HG02623 (cell line): ENCODE measurements at regions not wholly inside any gene's neighbourhood (a gene's known extent, or its start where the extent isn't known, plus 50 kb on each side); places are given as distances from the start of the nearest gene placed in this dataset.
"Not testable (repeated sequence)": the region's sequence is repeated elsewhere in the genome, so short reads cannot be mapped to it uniquely, and the experiment has no call there.

Experiments used
- ATAC-seq: cut with Tn5 transposase; IDR thresholded peaks from one replicate; pipeline ENCODE4 v1.9.1; 2021; ENCODE audit warnings: moderate library complexity; ENCODE audit not compliant: unreplicated experiment

DNA sequence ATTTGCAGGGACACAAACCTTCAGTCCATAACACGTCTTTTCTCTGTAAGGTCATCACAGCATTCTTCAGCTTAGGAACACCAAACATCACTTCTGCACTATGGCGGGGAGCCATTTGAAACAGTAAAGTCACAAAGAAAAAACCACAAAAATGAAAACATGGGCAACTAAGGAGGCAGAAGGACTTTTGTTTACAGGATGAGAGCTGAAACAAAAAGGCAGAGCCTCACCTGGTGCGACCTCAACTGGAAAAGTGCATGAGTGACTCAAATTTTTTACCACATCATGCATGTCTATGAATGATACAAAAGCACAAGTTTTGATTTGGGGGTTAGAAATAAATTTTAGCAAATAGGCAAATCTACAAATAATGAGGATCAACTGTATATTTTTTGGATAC lies 68.2 kb upstream of the TNFAIP3 start:
- ATAC-seq, result no peak

DNA sequence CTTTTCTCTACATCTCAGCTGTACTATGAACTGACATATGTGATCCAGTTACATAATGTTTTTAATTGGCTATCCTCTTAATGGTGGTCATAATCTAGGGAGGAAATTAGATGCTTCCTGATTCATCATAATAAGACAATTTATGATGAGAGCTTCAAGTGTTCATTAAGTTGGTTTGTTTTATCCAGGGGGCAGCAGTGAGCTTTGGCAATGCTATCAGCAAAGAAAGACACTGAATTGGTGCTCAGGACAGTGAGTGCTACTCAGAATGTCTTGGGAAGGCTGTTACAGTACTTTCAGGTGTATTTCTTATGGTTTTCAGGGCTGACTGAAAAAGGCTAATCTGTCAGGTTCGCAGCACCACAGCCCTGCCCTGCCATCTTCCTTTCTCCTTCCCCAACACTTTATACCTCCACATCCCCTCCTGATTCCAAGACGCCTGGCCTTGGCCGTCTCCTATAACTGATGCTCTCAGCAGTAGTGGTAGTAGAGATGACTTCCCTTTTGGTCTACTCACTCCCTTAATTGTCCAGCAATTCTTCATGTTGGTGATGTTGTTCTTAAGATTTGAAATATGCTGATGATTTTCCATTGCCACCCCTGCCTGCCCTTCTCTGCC lies 67.0 kb upstream of the TNFAIP3 start:
- peak; percentile 56 for ATAC-seq

DNA sequence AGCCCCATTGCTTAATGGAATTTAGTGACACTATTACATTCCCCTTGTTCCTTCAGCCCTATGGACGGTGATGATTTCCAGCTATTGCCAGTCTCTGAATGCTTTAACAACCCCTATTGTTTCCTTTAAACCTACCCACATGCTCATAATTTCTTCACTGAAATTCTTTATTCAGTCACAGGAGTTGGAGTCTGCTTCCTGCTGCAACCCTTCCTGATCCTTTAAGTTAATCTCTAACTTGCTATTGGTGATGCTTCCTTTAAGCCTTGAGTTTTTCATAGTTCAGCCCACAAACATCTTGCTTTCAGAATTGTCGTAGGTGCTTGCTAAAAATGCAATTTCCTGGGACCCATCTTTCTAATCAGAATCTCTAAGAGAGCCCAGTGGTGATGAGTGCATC lies 66.3 kb upstream of the TNFAIP3 start:
- no peak for ATAC-seq

DNA sequence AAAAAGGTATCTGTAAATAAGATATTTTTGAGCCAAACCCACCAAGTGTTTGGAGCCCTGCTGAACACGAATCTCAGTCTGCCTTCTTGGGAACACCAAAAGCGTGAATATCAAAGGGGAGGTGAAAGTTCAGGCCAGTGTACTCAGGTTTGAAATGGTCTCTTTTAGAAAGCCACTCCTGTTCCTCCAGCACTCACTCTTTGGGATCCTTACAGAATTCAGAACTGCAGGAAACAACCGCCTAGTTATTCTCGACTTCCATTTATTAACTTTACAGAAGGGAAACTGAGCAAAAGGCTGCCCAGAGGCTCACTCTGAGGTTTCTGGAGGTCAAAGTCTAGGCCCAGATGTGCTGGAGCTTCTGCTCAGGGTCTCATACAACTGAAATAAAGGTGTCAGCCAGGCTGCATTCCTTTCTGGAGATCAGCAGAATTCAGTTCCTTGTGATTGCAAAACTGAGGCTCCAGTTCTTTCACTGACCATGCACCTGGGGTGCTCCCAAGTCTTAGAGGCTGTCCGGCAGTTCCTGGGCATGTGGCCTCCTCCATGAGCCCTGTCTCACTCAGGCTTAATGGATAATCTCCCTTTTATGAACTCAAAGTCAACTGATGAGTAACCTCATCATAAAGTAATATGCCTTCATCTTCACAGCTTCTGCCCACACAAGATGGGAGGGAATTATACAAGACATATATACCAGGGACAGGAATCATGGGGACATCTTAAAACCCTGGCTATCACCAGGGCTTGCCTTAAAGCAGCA lies 65.5 kb upstream of the TNFAIP3 start:
- ATAC-seq, result no peak

DNA sequence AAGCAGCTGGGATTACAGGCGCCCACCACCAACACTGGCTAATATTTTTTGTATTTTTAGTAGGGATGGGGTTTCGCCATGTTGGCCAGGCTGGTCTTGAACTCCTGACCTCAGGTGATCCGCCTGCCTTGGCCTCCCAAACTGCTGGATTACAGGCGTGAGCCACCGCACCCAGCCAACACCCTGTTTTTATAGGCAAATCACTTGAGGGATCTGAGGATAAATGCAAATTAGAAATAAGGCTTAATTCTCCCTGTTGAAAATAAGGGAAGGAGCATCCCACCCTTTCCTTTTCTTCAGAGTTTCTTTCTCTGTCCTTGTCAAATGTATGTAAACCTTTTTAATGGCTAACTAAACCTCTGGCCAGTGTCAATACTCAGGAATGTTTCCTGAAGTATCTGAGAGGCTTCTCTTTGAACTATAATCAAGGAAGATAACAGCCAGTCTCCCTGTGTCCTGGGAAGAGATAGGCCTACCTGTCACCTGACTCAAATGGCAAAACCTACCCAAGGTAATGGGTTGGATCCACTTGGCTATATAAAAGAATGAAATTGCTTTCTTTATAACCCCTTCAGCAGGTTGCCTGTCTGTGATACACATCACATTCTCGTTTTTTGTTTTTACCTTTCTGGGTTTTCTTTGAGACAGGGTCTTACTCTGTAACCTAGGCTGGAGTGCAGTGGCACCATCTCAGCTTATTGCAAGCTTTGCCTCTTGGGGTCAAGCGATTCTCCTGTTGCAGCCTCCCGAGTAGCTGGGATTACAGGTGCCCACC lies 64.5 kb upstream of the TNFAIP3 start:
- ATAC-seq, result no peak

DNA sequence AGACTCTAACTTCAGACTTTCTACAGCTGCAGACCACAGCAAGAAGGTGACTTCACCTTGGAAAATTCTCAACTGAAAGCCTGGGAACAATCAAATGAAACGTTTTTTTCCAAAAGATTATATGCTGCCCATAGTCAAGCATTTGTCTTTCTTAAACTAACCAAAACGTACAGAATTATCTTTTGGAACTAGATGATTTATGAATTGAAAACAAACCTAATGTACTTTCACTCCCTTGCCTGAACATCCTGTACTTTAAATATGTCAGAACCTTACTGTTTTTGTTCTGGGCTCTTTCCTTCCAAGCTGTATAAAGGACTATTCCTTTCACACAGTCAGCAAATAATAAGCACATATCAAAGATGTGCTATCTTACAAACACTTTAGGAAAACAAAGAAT lies 62.4 kb upstream of the TNFAIP3 start:
- no peak for ATAC-seq

DNA sequence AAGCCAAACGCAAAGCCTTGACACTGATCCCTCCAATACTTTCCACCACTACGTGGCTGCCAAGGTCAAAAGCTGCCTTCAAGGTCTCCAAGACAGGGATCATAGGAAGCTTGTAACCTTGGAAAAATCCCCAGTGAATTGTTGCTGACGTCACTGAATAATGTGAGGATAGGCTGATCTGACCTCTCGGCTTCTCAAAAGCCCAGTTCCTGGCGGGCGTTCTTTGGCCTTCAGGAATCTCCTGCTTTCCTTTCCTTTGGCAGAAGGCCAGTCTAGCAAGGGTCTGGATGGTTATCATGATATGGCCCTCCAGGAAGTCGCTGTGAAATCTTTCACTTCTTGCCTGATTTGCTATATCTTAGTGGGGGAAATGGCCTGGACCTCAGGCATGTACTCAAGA lies 61.4 kb upstream of the TNFAIP3 start:
- no peak for ATAC-seq

DNA sequence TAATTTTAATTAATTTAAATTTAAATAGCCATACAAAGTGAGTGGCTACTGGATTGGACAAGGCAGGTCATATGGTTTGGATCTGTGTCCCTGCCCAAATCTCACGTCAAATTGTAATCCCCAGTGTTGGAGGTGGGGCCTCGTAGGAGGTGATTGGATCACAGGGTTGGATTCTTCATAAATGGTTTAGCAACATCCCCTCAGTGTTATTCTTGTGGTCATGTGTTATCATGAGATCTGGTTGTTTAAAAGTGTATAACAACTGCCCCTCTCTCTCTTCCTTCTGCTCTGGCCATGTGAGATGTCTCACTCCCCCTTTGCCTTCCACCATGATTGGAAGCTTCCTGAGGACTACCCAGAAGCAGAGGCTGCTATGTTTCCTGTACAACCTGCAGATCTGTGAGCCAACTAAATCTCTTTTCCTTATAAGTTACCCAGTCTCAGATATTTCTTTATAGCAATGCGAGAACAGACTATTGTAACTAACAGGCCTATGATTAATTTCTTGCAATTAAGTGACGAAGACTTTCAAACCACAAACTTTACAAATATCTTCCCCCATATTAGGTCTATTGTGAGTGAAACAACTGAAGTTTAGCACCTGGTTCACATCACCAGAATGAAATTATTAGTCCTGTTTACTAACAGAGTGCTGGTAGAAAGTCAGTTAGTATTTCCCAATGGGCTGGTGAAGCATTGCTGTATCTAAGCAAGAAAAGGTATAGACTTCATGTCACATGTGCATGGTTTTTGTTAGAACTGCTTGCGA lies 60.0 kb upstream of the TNFAIP3 start:
- no peak for ATAC-seq

DNA sequence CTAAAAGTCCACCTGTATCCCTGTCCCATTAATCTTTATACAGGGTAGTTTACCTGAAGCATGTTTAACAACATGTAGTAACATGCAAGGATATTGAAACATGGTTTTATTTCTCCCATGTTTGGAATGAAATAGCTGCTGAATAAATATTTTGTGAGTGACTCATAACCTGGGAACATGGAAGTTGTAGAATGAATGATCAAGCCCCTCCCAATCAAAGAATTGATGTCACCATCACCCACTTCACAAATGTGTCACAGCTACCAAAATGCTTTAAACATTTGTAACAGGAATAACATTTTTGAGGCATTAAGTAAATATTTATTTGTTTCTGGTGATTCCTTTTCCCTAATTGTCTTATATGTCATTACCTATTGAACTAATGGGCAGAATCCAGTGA lies 58.9 kb upstream of the TNFAIP3 start:
- ATAC-seq, result no peak

DNA sequence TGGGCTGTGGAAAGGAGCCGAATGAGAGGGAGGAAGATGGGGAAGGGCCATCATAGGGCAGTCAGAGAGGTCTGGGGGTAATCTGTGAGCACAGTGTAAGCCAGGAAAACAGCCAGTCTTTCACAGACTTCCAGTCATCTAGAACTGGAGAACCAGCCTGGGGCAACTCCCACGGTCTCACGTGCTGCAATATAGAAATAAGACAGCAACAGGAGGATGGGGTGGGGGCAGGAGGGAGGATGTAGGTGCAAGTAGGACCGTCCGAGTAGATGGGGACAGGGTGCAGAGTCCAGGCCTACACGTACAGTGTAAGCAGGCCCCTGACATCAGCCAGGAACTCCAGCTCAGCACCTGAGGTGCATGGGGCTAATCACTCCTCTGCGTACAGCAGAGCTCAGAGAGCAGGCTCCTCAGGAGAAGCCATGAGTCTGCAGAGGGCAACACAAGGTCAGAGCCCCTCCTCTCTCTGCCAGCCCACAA lies 58.2 kb upstream of the TNFAIP3 start:
- ATAC-seq, result no peak

DNA sequence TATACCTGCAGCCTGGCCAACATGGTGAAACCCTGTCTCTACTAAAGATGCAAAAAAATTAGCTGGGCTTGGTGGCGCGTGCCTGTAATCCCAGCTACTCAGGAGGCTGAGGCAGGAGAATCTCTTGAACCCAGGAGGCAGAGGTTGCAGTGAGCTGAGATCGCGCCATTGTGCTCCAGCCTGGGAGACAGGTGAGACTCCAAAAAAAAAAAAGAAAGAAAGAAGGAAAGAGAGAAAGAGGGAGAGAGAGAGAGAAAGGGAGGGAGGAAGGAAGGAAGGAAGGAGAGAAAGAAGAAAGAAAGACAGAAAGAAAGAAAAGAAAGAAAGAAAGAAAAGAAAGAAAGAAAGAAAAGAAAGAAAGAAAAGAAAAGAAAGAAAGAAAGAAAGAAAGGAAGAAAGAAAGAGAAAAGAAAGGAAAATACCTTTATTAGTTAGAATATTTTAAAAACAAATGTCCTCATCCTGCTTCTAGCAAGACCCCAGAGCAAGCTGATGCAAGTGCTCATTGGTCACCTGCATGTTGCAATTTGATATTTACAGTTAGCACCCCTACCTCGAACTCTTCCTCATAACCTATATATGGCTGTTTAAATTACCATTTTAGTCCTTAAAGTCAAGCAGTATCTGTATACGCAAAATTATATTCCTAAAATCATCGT lies 57.0 kb upstream of the TNFAIP3 start:
- not testable (repeated sequence) for ATAC-seq

DNA sequence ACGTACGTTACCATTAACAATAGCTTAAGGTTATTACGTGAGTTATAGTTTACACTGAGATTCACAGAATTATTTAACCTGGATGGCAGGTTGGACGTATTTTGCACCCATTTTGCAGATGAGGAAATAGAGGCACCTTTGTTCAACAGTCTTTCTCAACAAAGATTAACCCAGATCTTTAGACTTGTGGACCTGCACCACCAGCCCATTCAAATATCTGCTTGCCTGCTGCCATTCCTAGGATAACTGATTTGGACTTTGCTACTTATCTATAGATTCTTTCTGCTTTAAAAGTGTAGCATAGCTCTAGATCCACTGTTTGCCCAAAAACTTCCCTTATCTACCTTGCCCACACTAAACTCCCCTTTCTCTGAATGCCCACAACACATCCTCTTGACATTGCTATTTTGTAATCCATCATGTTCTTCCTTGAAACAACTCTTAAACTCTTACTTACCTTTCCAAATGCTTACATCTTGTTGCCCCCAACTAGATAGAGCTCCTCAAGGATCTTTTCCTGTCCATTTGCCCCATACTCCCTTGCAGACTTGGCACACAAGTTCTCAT lies 56.4 kb upstream of the TNFAIP3 start:
- no peak for ATAC-seq

DNA sequence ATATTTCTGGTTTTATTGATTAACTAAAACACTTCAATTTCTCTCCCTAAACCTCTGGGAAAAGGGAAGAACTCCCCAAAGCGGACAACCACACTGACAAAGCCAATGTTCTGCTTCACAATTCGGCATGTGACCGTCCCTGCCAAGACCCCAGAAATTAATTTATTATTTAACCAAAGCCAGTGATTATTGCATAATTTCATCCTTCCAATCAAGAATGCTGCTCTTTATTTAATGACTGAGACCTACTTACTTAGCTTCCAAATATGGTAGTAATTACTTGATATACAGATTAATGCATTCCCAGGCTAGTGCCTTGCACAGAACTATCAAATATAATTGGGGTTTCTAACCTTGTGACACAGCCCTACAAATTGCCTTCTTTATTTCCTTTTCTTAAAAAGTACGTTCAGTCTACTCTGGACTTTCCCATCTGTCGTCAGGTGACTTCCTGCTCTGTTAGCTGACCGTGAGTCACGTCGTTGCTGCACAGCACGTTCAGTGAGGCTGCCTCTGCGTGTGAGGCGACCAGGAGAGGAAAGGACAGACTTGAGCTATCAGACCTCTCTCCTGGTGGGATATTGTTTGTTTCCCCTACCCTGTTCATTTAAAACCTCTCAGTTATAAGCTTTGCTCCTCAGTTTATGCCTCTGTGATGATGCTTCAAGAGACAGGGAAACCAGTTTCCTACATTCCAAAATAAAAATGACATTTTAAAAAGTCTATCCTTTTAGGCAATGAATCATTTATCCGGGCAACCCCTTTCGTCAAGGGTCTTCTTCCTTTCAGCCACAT lies 55.7 kb upstream of the TNFAIP3 start:
- ATAC-seq, result peak; percentile 93

DNA sequence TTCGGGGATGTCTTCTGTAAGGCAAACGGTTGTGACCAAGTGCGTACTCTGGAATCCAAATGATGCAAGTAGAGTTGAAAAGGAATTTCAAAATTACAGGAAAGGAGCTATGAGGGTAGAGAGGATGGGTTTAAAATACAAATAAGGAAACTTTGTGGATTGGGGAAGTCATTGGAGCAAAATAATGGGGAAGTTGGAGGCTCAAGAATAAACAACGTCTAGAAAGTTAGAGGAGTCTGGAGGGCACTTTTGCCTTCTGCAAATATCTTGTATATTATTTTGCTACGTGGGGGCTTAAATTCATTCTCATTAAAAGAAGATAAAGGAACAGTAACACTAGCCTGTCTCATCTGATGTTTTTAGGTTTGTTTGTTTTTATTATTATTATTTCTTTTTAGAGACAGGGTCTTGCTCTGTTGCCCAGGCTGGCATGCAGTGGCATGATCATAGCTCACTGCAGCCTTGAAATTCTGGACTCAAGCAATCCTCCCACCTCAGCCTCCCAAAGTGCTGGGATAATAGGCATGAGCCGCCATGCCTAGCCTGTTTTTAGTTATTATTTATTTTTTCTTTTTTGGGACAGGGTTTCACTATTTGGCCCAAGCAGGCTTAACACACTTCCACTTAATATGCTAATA lies 55.0 kb upstream of the TNFAIP3 start:
- ATAC-seq, result no peak

DNA sequence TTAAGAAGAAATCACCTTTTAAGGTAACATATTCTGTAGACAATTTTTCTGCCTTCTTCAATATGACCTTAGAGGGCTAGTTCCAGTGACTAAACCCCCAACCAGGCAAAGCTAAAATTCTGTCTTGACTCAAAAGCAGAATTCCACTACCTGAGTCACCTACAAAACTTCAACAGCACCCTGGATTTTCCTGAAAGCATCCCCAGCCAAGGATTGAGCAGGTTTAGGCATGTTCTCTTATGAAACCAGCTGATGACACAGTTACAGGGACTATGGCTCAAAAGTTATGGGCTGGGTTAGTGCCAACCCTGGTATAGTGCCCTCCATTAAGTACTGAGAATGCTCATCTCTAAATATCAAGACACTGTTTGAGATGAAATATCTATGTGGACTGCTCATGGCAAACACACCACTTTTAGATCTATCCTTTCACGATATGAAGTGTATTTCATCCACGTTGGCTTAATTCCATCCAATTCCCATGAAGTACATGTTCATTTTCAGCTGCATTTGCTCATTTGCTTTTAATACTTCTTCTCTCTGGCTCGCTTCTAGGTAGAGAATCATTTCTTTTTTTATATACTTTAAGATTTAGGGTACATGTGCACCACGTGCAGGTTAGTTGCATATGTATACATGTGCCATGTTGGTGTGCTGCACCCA lies 53.6 kb upstream of the TNFAIP3 start:
- no peak for ATAC-seq

DNA sequence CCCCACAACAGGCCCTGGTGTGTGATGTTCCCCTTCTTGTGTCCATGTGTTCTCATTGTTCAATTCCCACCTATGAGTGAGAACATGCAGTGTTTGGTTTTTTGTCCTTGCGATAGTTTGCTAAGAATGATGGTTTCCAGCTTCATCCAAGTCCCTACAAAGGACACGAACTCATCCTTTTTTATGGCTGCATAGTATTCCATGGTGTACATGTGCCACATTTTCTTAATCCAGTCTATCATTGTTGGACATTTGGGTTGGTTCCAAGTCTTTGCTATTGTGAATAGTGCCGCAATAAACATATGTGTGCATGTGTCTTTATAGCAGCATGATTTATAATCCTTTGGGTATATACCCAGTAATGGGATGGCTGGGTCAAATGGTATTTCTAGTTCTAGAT lies 53.0 kb upstream of the TNFAIP3 start:
- ATAC-seq, result not testable (repeated sequence)

DNA sequence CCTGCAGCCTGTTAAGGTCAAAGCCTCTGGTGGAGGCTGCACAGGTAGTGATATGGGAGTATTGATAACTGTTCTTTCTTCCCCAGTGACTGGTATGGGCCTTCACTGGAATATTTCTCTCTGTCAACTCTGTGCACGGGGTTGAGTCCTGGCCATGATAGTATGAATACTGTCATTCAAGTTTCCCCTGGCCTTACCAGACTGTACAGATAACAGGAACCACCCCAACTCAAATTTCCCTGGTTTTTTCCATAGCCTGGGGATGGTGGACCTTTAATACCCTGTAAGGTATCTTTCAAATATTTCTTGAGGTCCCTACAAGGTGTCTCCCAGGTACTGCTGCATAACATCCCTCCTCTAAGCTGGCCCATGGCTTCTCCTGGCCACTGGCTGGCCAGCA lies 51.4 kb upstream of the TNFAIP3 start:
- ATAC-seq, result no peak

DNA sequence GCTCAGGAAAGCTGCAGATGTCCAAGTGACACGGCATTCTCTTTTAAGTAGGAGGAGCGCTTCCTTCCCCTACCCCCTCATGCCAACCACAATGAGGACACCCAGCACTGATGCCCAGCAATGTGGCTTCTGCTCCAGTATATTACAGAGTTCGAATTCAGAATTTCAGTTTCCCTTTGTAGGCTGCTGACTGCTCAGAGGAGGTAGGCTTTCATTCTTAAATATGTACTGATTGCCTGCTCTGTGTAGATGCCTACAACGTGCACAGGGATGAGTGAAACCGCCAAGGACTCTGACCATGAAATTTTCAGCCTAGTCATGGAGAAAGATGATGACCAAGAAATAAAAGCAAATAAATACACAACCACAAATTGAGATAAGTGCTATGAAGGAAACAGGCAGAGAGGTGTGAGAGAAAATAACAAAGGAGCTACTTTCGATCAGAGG lies 50.9 kb upstream of the TNFAIP3 start:
- peak; percentile 35 for ATAC-seq
